ENCODE measurements at regions not wholly inside any gene's neighbourhood (a gene's known extent, or its start where the extent isn't known, plus 50 kb on each side); places are given as distances from the start of the nearest gene placed in this dataset.

DNA sequence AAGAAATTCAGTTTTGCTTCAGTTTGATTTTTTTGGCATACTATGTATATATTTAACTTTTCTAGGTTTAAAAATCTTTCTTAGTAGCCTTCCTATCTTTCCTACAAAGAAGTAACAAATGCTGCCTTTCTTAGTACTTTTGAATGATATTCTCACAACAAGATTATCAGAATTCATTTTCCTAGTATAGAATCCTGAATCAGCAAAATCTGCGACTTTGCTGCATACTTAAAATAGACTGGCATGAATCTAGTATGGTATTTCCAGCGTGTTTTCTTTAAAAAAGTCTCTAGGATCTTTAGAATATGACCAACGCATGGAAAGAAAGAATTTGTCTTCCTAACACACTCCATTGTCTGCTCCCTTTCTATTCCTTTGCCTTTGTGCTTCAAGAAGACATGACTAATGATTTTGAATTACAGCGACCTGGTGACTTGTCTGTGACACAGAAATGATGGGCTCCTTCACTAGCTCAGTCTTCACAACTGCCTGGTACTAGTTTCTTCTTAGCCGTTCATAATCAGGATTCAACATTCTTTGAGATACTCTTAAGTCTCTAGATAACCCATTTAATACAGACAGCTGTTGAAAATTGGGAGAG, 349.8 kb downstream of the PPARGC1A start:
- Histone ChIP-seq H3K27me3 (ENCODE audit: insufficient read depth, low read length) (no peaks in the 10 kb centered on the region), H4K20me1 (ENCODE audit: control insufficient read depth, insufficient read depth, insufficient read length) (no peaks in the 10 kb centered on the region), H3K23me2 (ENCODE audit: insufficient read length, low read depth, low read length, poor library complexity, severe bottlenecking) (no peaks in the 10 kb centered on the region), H3K4me1 (ENCODE audit: insufficient read depth, low read length) (no peaks in the 10 kb centered on the region), H2BK5ac (ENCODE audit: insufficient read length, low read length) (no peak overlapping the region), H4K5ac (ENCODE audit: insufficient read length, low read depth, low read length) (no peak overlapping the region), H2BK20ac (ENCODE audit: low read depth, low read length, poor library complexity, severe bottlenecking) (no peak overlapping the region), H3K79me2 (ENCODE audit: insufficient read depth, low read length) (no peaks in the 10 kb centered on the region), H3K4me2 (ENCODE audit: insufficient read depth, insufficient read length, low read length) (no peak overlapping the region), H2AFZ (ENCODE audit: low read length) (no peak overlapping the region), H3K9ac (ENCODE audit: extremely low read depth, insufficient read length, low read length) (no peak overlapping the region), H4K91ac (ENCODE audit: insufficient read length, low read depth, low read length) (no peak overlapping the region), H3K4ac (ENCODE audit: low read depth, low read length) (no peak overlapping the region), H3K79me1 (ENCODE audit: insufficient read depth, low read depth, low read length, poor library complexity, severe bottlenecking) (no peaks in the 10 kb centered on the region), H3K56ac (ENCODE audit: insufficient read length, low read depth, low read length) (no peak overlapping the region), H4K8ac (replicated peaks; ENCODE audit: insufficient read length, low read depth, low read length) (no peak overlapping the region), H3K27ac (ENCODE audit: insufficient read length, low read depth, low read length) (no peak overlapping the region), H3K23ac (ENCODE audit: insufficient read length, low read depth, low read length) (no peak overlapping the region), H3T11ph (ENCODE audit: low read length) (no peak overlapping the region), H3K18ac (ENCODE audit: insufficient read length, low read depth, low read length) (no peak overlapping the region), H3K14ac (ENCODE audit: insufficient read depth, low read length) (no peak overlapping the region), H2AK5ac (ENCODE audit: insufficient read length, low read length) (no peak overlapping the region), H2BK120ac (ENCODE audit: low read depth, low read length, poor library complexity, severe bottlenecking) (no peak overlapping the region), H2BK15ac (ENCODE audit: low read depth, low read length) (no peak overlapping the region), H2BK12ac (ENCODE audit: insufficient read length, low read depth, low read length) (no peak overlapping the region), H3K9me3 (ENCODE audit: control insufficient read depth, low read depth, low read length) (no peaks in the 10 kb centered on the region)
- Mint-ChIP-seq H3K36me3 (ENCODE audit: insufficient read depth in 1 of 3, low read depth in 3 of 3) (peaks cover 11 to 13% (median 13%) of the 10 kb centered on the region in 3 experiments), H3K27me3 (ENCODE audit: low read depth) (no peaks in the 10 kb centered on the region), H3K27ac (no peak overlapping the region), H3K4me3 (no peak overlapping the region), H3K9me3 (peaks cover 10 to 24% of the 10 kb centered on the region in 2 experiments), H3K4me1 (no peaks in the 10 kb centered on the region)
- no peak for DNase-seq
- WGBS (ENCODE audit: extremely low coverage, insufficient read length, low lambda C conversion rate), result no CpG with 5 or more reads among the region's 5 CpGs
- TF ChIP-seq, protein P1, sequence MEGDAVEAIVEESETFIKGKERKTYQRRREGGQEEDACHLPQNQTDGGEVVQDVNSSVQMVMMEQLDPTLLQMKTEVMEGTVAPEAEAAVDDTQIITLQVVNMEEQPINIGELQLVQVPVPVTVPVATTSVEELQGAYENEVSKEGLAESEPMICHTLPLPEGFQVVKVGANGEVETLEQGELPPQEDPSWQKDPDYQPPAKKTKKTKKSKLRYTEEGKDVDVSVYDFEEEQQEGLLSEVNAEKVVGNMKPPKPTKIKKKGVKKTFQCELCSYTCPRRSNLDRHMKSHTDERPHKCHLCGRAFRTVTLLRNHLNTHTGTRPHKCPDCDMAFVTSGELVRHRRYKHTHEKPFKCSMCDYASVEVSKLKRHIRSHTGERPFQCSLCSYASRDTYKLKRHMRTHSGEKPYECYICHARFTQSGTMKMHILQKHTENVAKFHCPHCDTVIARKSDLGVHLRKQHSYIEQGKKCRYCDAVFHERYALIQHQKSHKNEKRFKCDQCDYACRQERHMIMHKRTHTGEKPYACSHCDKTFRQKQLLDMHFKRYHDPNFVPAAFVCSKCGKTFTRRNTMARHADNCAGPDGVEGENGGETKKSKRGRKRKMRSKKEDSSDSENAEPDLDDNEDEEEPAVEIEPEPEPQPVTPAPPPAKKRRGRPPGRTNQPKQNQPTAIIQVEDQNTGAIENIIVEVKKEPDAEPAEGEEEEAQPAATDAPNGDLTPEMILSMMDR (conservative IDR thresholded peaks at IDR 0.05), result no peak
